ENCODE measurements at regions not wholly inside any gene's neighbourhood (a gene's known extent, or its start where the extent isn't known, plus 50 kb on each side); places are given as distances from the start of the nearest gene placed in this dataset.

- no peaks in the 10 kb centered on the region for H3K9me3 ChIP-seq (ENCODE audit: low read depth)
- no peak overlapping the region for H2AFZ ChIP-seq
- H3K79me2 ChIP-seq = no peaks in the 10 kb centered on the region
- H3K27me3 ChIP-seq = no peaks in the 10 kb centered on the region
- DNase-seq (ENCODE audit: low spot score) = no peak
- H3K36me3 ChIP-seq (replicated peaks; ENCODE audit: insufficient read depth, low read depth) = no peaks in the 10 kb centered on the region
- H3K4me3 ChIP-seq = no peak overlapping the region
- no peaks in the 10 kb centered on the region for H3K9me2 ChIP-seq (replicated peaks; ENCODE audit: insufficient read depth)
- no peak overlapping the region for H3K27ac ChIP-seq
- H3K4me1 ChIP-seq (ENCODE audit: insufficient read depth) = no peaks in the 10 kb centered on the region
- no peaks in the 10 kb centered on the region for H4K20me1 ChIP-seq (ENCODE audit: insufficient read depth, poor library complexity, severe bottlenecking)
- WGBS (ENCODE audit: low lambda C conversion rate, missing lambda C conversion rate) = 97% methylated on average over 2 of the region's 2 CpGs
- H3K4me2 ChIP-seq = no peak overlapping the region
- TF ChIP-seq, protein P1, sequence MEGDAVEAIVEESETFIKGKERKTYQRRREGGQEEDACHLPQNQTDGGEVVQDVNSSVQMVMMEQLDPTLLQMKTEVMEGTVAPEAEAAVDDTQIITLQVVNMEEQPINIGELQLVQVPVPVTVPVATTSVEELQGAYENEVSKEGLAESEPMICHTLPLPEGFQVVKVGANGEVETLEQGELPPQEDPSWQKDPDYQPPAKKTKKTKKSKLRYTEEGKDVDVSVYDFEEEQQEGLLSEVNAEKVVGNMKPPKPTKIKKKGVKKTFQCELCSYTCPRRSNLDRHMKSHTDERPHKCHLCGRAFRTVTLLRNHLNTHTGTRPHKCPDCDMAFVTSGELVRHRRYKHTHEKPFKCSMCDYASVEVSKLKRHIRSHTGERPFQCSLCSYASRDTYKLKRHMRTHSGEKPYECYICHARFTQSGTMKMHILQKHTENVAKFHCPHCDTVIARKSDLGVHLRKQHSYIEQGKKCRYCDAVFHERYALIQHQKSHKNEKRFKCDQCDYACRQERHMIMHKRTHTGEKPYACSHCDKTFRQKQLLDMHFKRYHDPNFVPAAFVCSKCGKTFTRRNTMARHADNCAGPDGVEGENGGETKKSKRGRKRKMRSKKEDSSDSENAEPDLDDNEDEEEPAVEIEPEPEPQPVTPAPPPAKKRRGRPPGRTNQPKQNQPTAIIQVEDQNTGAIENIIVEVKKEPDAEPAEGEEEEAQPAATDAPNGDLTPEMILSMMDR (IDR thresholded peaks at IDR 0.05; ENCODE audit: poor library complexity) = no peak
- TF ChIP-seq EZH2 (IDR thresholded peaks at IDR 0.05; ENCODE audit: borderline replicate concordance) (no peak), EZH2phosphoT487 (IDR thresholded peaks at IDR 0.05; ENCODE audit: low read depth, severe bottlenecking, unreplicated experiment) (no peak)
Observed at GRCh38 chr1:222375701-222376100, 172.2 kb downstream of the HHIPL2 start.

- Histone ChIP-seq H3K4me3 (no peak overlapping the region), H3K36me3 (replicated peaks; ENCODE audit: insufficient read depth, low read depth) (no peaks in the 10 kb centered on the region), H4K20me1 (ENCODE audit: insufficient read depth, poor library complexity, severe bottlenecking) (no peaks in the 10 kb centered on the region), H3K9me3 (ENCODE audit: low read depth) (no peaks in the 10 kb centered on the region), H3K4me1 (ENCODE audit: insufficient read depth) (no peaks in the 10 kb centered on the region), H3K27me3 (no peaks in the 10 kb centered on the region), H3K27ac (no peak overlapping the region), H3K4me2 (no peak overlapping the region), H3K9me2 (replicated peaks; ENCODE audit: insufficient read depth) (no peaks in the 10 kb centered on the region), H2AFZ (no peak overlapping the region), H3K79me2 (no peaks in the 10 kb centered on the region)
- no peak for TF ChIP-seq EZH2 (IDR thresholded peaks at IDR 0.05; ENCODE audit: borderline replicate concordance)
- TF ChIP-seq, protein P1 (IDR thresholded peaks at IDR 0.05; ENCODE audit: poor library complexity) = no peak
- no peak for TF ChIP-seq EZH2phosphoT487 (IDR thresholded peaks at IDR 0.05; ENCODE audit: low read depth, severe bottlenecking, unreplicated experiment)
- WGBS (ENCODE audit: low lambda C conversion rate, missing lambda C conversion rate) = 48% methylated on average over 7 of the region's 7 CpGs
- no peak for DNase-seq (ENCODE audit: low spot score)
Observed at GRCh38 chr1:222373831-222374602, 173.9 kb downstream of the HHIPL2 start.

GRCh38 chr1:222373216-222373615 lies 174.7 kb downstream of the HHIPL2 start:
- Histone ChIP-seq H3K79me2 (no peaks in the 10 kb centered on the region), H3K9me3 (ENCODE audit: low read depth) (no peaks in the 10 kb centered on the region), H3K27me3 (no peaks in the 10 kb centered on the region), H3K36me3 (replicated peaks; ENCODE audit: insufficient read depth, low read depth) (no peaks in the 10 kb centered on the region), H3K27ac (no peak overlapping the region), H3K4me2 (no peak overlapping the region), H3K4me3 (no peak overlapping the region), H4K20me1 (ENCODE audit: insufficient read depth, poor library complexity, severe bottlenecking) (no peaks in the 10 kb centered on the region), H3K9me2 (replicated peaks; ENCODE audit: insufficient read depth) (no peaks in the 10 kb centered on the region), H2AFZ (no peak overlapping the region), H3K4me1 (ENCODE audit: insufficient read depth) (no peaks in the 10 kb centered on the region)
- DNase-seq (ENCODE audit: low spot score) = no peak
- TF ChIP-seq, protein P1 (IDR thresholded peaks at IDR 0.05; ENCODE audit: poor library complexity) = no peak
- TF ChIP-seq EZH2phosphoT487 (IDR thresholded peaks at IDR 0.05; ENCODE audit: low read depth, severe bottlenecking, unreplicated experiment) (no peak), EZH2 (IDR thresholded peaks at IDR 0.05; ENCODE audit: borderline replicate concordance) (no peak)

All from hepatocyte (in vitro differentiated cells).